MV-4-11 (cell line): ENCODE measurements at regions not wholly inside any gene's neighbourhood (a gene's known extent, or its start where the extent isn't known, plus 50 kb on each side); places are given as distances from the start of the nearest gene placed in this dataset.

ENCODE experiments used
- DNase-seq: peaks from one replicate; lab custom pipeline; 2025; lab: John Stamatoyannopoulos, UW

DNA sequence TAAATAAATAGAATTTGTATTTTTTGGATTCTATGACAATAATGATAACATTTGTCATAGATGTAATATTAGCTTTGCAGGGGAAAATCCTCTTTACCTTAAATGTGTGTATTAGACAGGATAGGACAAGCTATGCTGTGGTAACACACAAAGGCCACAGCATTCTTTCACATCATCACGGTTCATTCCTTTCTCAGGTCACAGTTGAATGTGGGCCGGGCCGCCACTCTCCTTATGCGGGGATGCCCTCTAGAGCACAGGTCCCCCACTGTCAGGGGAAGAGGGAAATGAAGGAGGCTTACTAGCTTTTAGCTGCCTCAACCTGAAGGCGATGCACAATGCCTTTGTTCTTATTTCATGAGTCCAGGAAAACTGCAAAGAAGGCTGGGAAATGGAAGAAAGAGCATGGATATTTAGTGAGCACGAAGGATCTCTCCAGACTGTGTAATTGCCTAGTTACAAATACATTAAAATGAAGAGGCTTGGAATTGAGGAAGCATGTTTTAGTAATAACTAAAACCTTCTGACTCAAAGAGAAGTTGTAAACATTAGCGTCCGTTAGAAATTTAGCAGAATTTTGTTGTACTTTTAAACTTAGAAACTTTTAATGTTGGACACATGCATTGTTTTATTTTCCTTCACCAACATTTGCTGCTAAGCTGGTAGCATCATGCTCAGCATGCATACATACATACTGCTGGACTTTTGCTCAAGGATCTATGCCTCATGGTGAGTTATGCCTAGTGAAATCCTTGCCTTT, 248.9 kb upstream of the FOXQ1 start:
- no peak for DNase-seq

DNA sequence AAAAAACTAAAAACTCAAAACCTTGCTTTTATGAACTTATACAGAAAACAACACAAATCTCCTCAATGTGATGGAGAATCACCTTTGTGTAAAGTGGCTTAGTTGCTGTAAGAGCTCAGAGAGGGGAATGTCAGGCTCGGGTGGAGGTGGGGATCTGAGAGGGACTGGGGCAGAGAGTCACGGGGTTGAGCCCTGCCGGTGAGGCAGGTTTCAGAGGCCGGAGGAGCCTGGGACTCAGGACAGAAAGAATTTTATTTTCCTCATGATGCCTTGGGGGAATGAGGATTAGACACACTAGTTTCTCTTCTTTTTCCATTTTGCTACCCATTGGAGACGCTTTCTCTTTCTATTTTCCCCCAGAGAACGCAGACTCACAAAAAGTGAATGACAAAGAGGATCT, 252.3 kb upstream of the FOXQ1 start:
- no peak for DNase-seq

GRCh38 chr6:1057490-1058135, 254.3 kb upstream of the FOXQ1 start:
- DNase-seq, result no peak

- no peak for DNase-seq
Measured at GRCh38 chr6:1055015-1055921, 256.6 kb upstream of the FOXQ1 start.

DNA sequence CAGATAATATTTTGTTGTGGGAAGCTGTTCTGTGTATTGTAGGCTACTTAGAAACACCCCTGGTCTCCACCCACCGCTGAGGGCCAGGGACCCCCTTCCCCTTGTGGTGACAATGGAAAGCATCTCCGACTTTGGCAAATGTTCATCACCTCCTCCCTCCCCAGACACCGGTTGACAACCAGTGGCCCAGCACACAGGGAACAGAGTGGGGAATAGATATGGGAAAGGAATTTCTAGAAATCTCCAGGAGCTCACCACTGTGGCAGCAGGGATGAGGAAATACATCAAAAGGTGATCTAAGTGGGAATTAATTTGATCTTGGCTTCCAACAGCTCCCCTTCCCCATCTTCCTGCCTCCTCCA, 257.3 kb upstream of the FOXQ1 start:
- no peak for DNase-seq

DNA sequence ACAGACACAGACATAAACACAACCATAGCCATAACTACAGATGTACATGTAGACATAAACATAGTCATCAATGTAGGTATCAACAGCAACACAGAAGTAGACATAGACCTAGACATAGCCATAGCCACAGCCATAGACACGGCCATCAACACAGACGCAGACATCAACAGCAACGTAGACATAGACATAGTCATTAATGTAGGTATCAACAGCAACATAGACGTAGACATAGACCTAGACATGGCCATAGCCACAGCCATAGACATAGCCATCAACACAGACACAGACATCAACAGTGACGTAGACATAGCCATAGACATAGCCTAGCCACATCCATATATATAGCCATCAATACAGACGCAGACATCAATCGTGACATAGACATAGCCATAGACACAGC, 258.3 kb upstream of the FOXQ1 start:
- DNase-seq, result no peak

DNA sequence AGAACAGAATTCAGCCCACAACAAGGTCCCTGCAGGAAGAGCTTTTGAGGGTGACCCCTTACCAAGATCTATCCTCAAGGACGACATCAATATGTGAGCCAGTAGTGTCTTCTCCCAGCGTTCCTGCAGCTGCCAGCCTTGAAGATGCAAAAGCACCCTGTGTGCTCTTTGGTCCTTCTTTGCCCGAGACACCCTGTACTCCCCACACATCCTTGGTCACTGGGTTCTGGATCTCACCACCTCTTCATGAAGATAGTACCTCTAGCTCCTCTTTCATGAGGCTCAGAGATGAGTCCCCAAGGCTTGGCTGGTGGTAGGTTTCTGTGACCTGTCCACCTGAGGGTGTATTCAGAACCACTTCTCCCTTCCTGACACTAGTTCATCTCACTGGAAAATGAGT, 259.6 kb upstream of the FOXQ1 start:
- no peak for DNase-seq

GRCh38 chr6:1049900-1050299, 262.0 kb upstream of the FOXQ1 start:
- DNase-seq, result no peak

DNA sequence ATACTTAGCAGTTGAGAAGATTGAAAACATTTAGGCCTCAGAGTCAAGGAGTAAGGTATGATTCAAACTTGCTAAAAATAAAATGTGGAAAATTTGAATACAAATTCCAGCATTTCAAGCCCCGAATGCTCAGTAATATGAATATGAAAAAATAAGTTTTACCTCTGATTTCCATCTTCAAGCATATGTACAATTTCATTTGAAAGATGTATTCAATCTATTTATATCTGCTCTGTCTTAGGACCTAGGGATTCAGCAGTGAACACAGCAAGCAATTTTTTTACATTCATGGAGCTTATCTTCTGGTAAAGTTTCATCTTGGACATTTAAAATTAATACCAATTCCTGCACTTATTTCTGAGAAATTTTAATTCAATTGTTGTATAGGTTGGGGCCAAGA, 262.7 kb upstream of the FOXQ1 start:
- no peak for DNase-seq

GRCh38 chr6:1047981-1048541, 263.8 kb upstream of the FOXQ1 start:
- DNase-seq, result no peak

DNA sequence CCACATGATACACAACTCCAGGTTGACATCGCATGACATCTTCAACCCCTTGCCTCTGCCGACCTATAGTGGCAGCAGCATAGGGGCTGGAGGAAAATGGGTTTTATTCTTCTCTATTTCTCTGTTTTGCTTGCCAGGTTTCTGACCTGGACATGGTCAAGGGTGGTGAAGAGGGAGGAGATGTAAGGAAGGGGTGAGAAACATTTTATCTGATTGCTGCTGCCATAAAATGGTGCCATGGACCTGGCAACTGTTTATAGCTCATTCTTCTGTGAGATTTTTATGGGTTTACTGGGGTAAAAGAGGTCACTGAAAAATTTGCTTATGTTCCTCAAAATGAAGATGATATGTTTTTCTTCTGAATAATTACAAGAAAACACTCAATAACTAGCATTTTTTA, 266.7 kb upstream of the FOXQ1 start:
- no peak for DNase-seq

DNA sequence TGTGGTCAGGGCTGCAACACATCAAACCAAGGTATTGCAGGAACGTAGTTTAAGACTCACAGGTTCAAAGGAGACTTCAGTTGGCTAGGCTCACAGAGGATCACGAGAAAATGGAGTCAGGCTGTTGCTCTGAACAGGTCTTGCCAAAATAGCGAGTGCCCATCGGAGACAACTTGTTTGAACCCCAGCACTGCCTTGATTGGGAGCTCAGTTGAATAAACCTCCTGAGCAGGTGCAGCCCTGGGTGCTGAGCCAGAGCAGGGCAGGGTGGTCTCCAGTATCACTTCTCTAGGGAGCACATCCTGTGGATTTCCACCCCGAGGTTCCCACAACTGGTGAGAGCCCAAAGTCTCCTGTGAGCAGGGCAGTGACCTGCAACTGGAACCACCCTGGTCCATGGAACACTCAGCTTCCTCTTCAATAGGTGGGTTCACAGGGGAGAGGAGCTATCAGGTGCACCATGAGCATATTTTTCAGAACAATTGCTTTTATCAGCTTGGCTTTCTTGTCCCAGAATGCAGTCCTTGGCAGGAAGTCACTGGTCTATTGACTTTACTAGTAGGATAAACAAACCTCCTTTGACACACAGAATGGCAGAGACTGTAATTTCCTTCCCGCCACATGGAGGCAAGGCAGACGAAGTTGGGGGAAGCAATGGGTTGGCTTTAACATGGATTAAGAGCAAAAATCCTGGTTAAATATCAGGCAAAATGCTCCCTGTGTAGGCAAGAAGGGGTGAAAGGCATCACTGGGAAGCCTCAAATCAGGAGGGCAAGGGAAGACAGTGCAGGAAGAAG, 267.7 kb upstream of the FOXQ1 start:
- no peak for DNase-seq

- DNase-seq, result no peak
Measured at GRCh38 chr6:1043458-1043836, 268.5 kb upstream of the FOXQ1 start.

DNA sequence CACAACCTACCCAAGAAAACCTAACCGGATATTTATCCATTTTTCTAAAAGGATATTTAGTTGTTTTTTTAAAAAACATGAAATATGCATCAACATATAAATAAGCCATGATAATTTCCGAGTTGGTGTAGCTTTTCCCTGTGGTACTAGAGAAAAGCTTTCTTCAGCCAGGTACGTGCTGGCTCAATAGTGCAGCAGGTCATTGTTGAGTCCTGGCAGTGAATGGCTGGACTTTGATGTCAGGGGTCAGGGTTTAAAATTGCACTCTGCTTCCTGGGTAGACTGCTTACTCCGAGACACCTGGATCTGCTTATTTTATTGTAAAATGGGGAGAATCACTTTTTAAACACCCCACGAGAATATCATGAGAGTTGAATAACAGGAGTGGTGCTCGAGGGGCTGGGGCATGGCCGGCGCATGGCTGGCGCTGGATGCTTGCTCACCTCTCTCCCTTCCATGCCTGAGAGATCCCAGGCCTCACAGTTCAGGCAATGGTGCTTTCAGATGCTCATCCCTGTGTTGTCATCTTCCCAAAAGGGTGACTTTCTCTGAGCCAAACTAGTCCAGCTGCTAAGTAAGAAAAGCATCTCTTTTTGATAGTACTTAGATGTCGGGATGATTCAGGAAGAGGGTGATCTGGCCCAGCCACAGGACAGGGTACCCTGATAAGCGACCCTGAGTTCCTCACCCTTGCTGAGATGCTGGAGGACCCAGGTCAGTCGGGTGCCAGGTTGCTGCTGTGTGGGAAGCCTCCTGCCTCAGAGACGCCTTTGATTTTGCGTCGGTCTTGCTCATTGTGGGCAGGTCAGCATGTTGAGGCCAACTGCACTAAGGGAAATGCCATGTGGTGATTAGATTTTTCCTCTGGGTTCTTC, 269.1 kb upstream of the FOXQ1 start:
- DNase-seq, result no peak

DNA sequence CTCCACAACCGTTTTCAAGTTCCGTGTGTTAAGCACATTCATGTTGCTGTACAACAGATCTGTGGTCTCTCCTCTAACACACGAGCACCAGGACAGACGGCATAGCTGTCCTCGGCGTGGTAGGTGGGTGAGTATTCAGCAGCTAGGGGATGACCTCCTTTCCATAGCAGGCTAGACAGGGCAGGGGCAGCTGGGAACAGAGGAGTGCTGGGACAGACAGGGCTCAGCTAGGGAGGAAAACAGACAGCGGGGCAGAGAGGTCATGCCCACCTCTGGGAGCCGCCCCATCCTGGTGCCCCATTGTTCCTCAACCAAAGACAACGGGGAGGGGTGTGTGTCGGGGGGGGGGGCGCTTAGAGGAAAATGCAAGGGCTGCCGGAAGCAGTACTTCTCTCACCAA, 271.5 kb upstream of the FOXQ1 start:
- no peak for DNase-seq

DNA sequence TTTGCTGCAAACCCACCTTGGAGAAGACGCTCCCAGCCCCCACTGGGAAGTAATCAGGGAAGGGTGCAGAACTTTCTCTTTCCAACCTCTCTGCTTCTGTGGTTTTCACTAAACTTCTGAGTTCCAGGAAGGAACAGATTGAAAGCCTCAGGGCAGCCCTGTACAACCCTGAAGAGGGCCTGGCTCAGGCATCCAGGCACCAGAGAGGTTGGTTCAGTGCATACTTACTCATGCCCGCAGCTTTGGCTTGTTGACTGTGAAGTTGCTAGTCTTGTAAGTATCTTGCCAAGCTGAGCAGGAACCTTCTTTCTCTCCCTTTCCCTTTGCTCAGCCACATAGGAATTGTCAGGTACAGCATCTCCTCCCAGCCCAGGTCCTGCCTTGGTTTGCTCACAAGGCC, 272.2 kb upstream of the FOXQ1 start:
- DNase-seq, result no peak

- DNase-seq, result no peak
Measured at GRCh38 chr6:1039191-1039590, 272.7 kb upstream of the FOXQ1 start.

GRCh38 chr6:1037430-1038202, 274.3 kb upstream of the FOXQ1 start:
- DNase-seq, result no peak

DNA sequence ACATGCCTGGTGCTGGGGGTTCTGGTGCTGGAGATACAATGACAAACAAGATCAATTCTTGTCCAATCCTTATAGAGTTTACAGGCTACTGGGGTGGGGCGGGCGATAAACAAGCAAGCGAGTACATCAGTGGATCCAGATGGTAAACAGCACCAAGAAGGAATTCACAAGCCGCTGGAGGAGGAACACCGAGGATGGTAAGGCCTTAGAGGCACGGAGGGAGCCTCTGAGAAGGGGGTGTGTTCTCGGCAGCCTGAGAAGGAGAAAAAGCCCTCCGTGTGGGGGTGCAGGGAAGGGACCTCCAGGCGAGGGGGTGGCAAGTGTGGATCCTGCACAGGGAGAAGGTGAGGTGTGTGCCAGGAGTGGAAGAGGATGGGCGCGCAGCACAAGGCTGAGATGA, 276.5 kb upstream of the FOXQ1 start:
- no peak for DNase-seq

GRCh38 chr6:1031720-1032119, 280.2 kb upstream of the FOXQ1 start:
- no peak for DNase-seq
